RWPE1 (cell line): ENCODE measurements at regions not wholly inside any gene's neighbourhood (a gene's known extent, or its start where the extent isn't known, plus 50 kb on each side); places are given as distances from the start of the nearest gene placed in this dataset.

Experiments used
- CTCF ChIA-PET: fragments of 350-600 bp; sonication (Branson Sonifier 250); formaldehyde crosslinking; extraction: SDS; loops from one replicate; lab custom pipeline; 2021; lab: Yijun Ruan, JAX
- POLR2A ChIA-PET: fragments of 400-600 bp; formaldehyde crosslinking; extraction: SDS; loops from one replicate; lab custom pipeline; 2020; ENCODE audit warnings: antibody characterized with exemption; ENCODE audit not compliant: low non-redundant PET; lab: Yijun Ruan, JAX
- DNase-seq: peaks from one replicate; pipeline ENCODE4 v3.0.0; 2012; ENCODE audit warnings: low spot score
- H3K27ac ChIP-seq: fragments of 450-650 bp; 2 replicates; pipeline ENCODE4 v1.5.1; 2017
- CTCF ChIP-seq: fragments of 450-650 bp; conservative IDR thresholded peaks from 2 replicates; pipeline ENCODE4 v1.5.1; 2017; ENCODE audit warnings: low read depth, mild to moderate bottlenecking

GRCh38 chrX:38862100-38862499 lies 60.8 kb downstream of the MID1IP1 start:
- ChIA-PET CTCF (no interaction called here), POLR2A (no interaction called here)
- no peak for TF ChIP-seq CTCF
- DNase-seq = no peak
- H3K27ac ChIP-seq = no peak overlapping the region

- CTCF ChIA-PET = no interaction called here
- no peak for TF ChIP-seq CTCF
- no peak overlapping the region for H3K27ac ChIP-seq
- no peak for DNase-seq
- POLR2A ChIA-PET = no interaction called here
Observed at GRCh38 chrX:38864165-38864564, 62.9 kb downstream of the MID1IP1 start.

- POLR2A ChIA-PET = no interaction called here
- no peak for DNase-seq
- TF ChIP-seq CTCF = no peak
- CTCF ChIA-PET = no interaction called here
- H3K27ac ChIP-seq = peak overlapping the region; percentile 72
Observed at GRCh38 chrX:38868321-38868720, 67.1 kb downstream of the MID1IP1 start.

GRCh38 chrX:38868941-38869401 lies 67.7 kb downstream of the MID1IP1 start:
- H3K27ac ChIP-seq = peak overlapping the region; percentile 72
- ChIA-PET CTCF (interaction anchor here (0.6 kb wide), 2 partner anchors 20 to 51 kb away, joined by 3 read pairs; no protein-coding TSS in a partner anchor), POLR2A (no interaction called here)
- peak; percentile 20 for DNase-seq
- TF ChIP-seq CTCF = no peak

GRCh38 chrX:38870361-38870895 lies 69.2 kb downstream of the MID1IP1 start:
- POLR2A ChIA-PET = no interaction called here
- CTCF ChIA-PET = no interaction called here
- no peak for TF ChIP-seq CTCF
- no peak overlapping the region for H3K27ac ChIP-seq
- no peak for DNase-seq

GRCh38 chrX:38871129-38872029 lies 70.1 kb downstream of the MID1IP1 start:
- TF ChIP-seq CTCF = no peak
- no peak for DNase-seq
- ChIA-PET CTCF (no interaction called here), POLR2A (no interaction called here)
- no peak overlapping the region for H3K27ac ChIP-seq
